Endothelial cell of umbilical vein (primary cell): ENCODE measurements at regions not wholly inside any gene's neighbourhood (a gene's known extent, or its start where the extent isn't known, plus 50 kb on each side); places are given as distances from the start of the nearest gene placed in this dataset.

ENCODE experiments used
- BruUV-seq: library from RNA; stranded (reverse); fragments of 400-500 nt; replicated peaks from 2 replicates; lab custom pipeline; 2021; lab: Mats Ljungman, UMichigan
- CTCF ChIA-PET: fragments of 300-600, 350-600 bp; sonication (Branson Sonifier 250); formaldehyde crosslinking; loops from one replicate; lab custom pipeline; 2021; ENCODE audit warnings: antibody characterized with exemption, inconsistent platforms; lab: Charles Lee
- POLR2A ChIA-PET: fragments of 300-600, 350-600 bp; sonication (Branson Sonifier 250); formaldehyde crosslinking; loops from one replicate; lab custom pipeline; 2021; ENCODE audit warnings: antibody characterized with exemption, inconsistent platforms; lab: Charles Lee
- DNase-seq: peaks from one replicate; pipeline ENCODE4 v3.0.0-alpha.2; 2011; ENCODE audit warnings: low read depth, low spot score
- FAIRE-seq: peaks from 2 replicates; lab custom pipeline; 2011; peaks lifted over from hg19 to GRCh38; lab: Jason Lieb, UNC
- H2AFZ ChIP-seq: 2 replicates; pipeline ENCODE4 v1.6.0; 2012; ENCODE audit warnings: low read depth, low read length, control low read depth, inconsistent platforms
- H3K27ac ChIP-seq: 2 replicates; pipeline ENCODE4 v1.5.1; 2011; ENCODE audit warnings: low read depth, mild to moderate bottlenecking, control low read depth, low read length, moderate library complexity; ENCODE audit not compliant: insufficient read depth
- H3K27me3 ChIP-seq, 2 experiments: 2 replicates each; pipeline versions ENCODE4 v1.6.0 to v1.6.1; 2011; ENCODE audit warnings: low read length in 2 of 2, mixed read lengths in 1 of 2; ENCODE audit not compliant: control insufficient read depth in 2 of 2, insufficient read depth in 2 of 2
- H3K36me3 ChIP-seq, 2 experiments: 2 replicates in 1 of 2; 3 replicates in 1 of 2; pipeline ENCODE4 v1.5.1; 2011; ENCODE audit warnings: low read length in 2 of 2, mild to moderate bottlenecking in 1 of 2, moderate library complexity in 1 of 2; ENCODE audit not compliant: control insufficient read depth in 2 of 2, insufficient read depth in 2 of 2; ENCODE audit errors: extremely low read depth in 1 of 2
- H3K4me1 ChIP-seq: 3 replicates; pipeline ENCODE4 v1.5.1; 2011; ENCODE audit warnings: mild to moderate bottlenecking, low read length; ENCODE audit not compliant: control insufficient read depth, insufficient read depth; ENCODE audit errors: extremely low read depth
- H3K4me2 ChIP-seq: 2 replicates; pipeline ENCODE4 v1.6.1; 2011; ENCODE audit warnings: low read length, control low read depth, mixed read lengths; ENCODE audit not compliant: insufficient read depth
- H3K4me3 ChIP-seq, 3 experiments: fragments of 200-600 bp in 1 of 3; sonication (generic), shearing (Covaris generic) in 1 of 3; replicated peaks in 1 of 3; 2 replicates each; pipeline ENCODE4 v1.5.1; 2011 to 2016; ENCODE audit warnings: control low read depth in 3 of 3, low read length in 3 of 3, mild to moderate bottlenecking in 2 of 3, inconsistent platforms in 1 of 3, low read depth in 1 of 3, moderate library complexity in 1 of 3; ENCODE audit not compliant: insufficient read depth in 1 of 3
- H3K79me2 ChIP-seq: 2 replicates; pipeline ENCODE4 v1.6.0; 2012; ENCODE audit warnings: low read length, inconsistent platforms; ENCODE audit not compliant: control insufficient read depth, insufficient read depth
- H3K9ac ChIP-seq: replicated peaks from 2 replicates; pipeline ENCODE3; 2011; ENCODE audit warnings: low read length, control low read depth; ENCODE audit not compliant: insufficient read depth; ENCODE audit errors: extremely low read depth
- H3K9me1 ChIP-seq: replicated peaks from 3 replicates; pipeline ENCODE4 v1.6.0; 2011; ENCODE audit warnings: mild to moderate bottlenecking, low read length; ENCODE audit not compliant: control insufficient read depth, insufficient read depth; ENCODE audit errors: extremely low read depth
- H3K9me3 ChIP-seq: replicated peaks from 2 replicates; pipeline ENCODE4 v1.5.1; 2012; ENCODE audit warnings: low read length, inconsistent platforms; ENCODE audit not compliant: control insufficient read depth, insufficient read depth
- H4K20me1 ChIP-seq: replicated peaks from 2 replicates; pipeline ENCODE3; 2011; ENCODE audit warnings: mild to moderate bottlenecking, low read length; ENCODE audit not compliant: control insufficient read depth, insufficient read depth; ENCODE audit errors: extremely low read depth
- CTCF ChIP-seq, 2 donors: IDR thresholded peaks; 1 replicate in 1 of 2; 2 replicates in 1 of 2; pipeline ENCODE4 v1.5.1; 2011; ENCODE audit warnings: low read length in 2 of 2, mild to moderate bottlenecking in 2 of 2, moderate library complexity in 2 of 2, control low read depth in 1 of 2, inconsistent platforms in 1 of 2, low read depth in 1 of 2; ENCODE audit not compliant: insufficient read depth in 1 of 2; ENCODE audit errors: extremely low read depth in 1 of 2
- EZH2 ChIP-seq: IDR thresholded peaks from 2 replicates; pipeline ENCODE4 v1.6.1; 2012; ENCODE audit warnings: borderline replicate concordance, low read depth, mild to moderate bottlenecking, moderate library complexity, low read length, inconsistent platforms; ENCODE audit not compliant: severe bottlenecking
- FOS ChIP-seq: IDR thresholded peaks from 2 replicates; pipeline ENCODE4 v1.6.1; 2011; ENCODE audit warnings: mild to moderate bottlenecking, low read length, moderate library complexity, borderline replicate concordance; ENCODE audit not compliant: insufficient read depth
- GATA2 ChIP-seq: IDR thresholded peaks from 2 replicates; pipeline ENCODE4 v1.7.0; 2011; ENCODE audit warnings: low read depth, mild to moderate bottlenecking, moderate library complexity, mixed read lengths, low read length; ENCODE audit not compliant: insufficient read length, insufficient read depth
- JUN ChIP-seq: IDR thresholded peaks from 2 replicates; pipeline ENCODE4 v1.6.1; 2011; ENCODE audit warnings: borderline replicate concordance, low read depth; ENCODE audit not compliant: insufficient read length, insufficient read depth
- MAX ChIP-seq: IDR thresholded peaks from 2 replicates; pipeline ENCODE4 v1.6.1; 2011; ENCODE audit not compliant: insufficient read depth, insufficient read length
- MYC ChIP-seq: IDR thresholded peaks from one replicate; pipeline ENCODE4 v1.6.1; 2011; ENCODE audit warnings: mild to moderate bottlenecking, low read depth, low read length
- POLR2A ChIP-seq: IDR thresholded peaks from 2 replicates; pipeline ENCODE4 v1.6.1; 2012; ENCODE audit warnings: low read depth, mild to moderate bottlenecking, control low read depth, low read length
- POLR2AphosphoS5 ChIP-seq: IDR thresholded peaks from 2 replicates; pipeline ENCODE4 v1.6.1; 2012; ENCODE audit warnings: low read depth, mild to moderate bottlenecking, control low read depth, low read length, moderate library complexity; ENCODE audit not compliant: insufficient read depth
- dilution Hi-C: fragments of 300-500 bp; cut with MboI; formaldehyde crosslinking; loops from one replicate; pipeline ENCODE4 v1.15.0; 2019; ENCODE audit warnings: low sequenced_read_pairs; ENCODE audit not compliant: extremely low pct_ligation_motif_present
- intact Hi-C: fragments of 100-400 bp; cut with micrococcal nuclease; formaldehyde crosslinking; loops from one replicate; pipeline ENCODE4 v1.10.0; 2022

GRCh38 chr22:49719046-49719445 lies 108.6 kb downstream of the BRD1 start:
- CTCF ChIA-PET = no interaction called here

More at GRCh38 chr22:49719046-49719445, 108.6 kb downstream of the BRD1 start:
- Histone ChIP-seq H3K79me2 (no peaks in the 10 kb centered on the region), H3K36me3 (no peaks in the 10 kb centered on the region), H3K4me3 (no peak overlapping the region), H3K4me1 (peaks cover 2% of the 10 kb centered on the region), H3K9ac (no peak overlapping the region), H3K9me3 (no peaks in the 10 kb centered on the region), H3K9me1 (no peaks in the 10 kb centered on the region), H3K4me2 (no peak overlapping the region), H3K27ac (no peak overlapping the region), H4K20me1 (no peaks in the 10 kb centered on the region), H3K27me3 (peaks cover 0 to under 1% of the 10 kb centered on the region in 2 experiments), H2AFZ (no peak overlapping the region)
- BruUV-seq = no TSS peak
- DNase-seq (no peak), FAIRE-seq (no peak)
- intact Hi-C loops (no loop called here), dilution Hi-C loops (no loop called here)
- POLR2A ChIA-PET = no interaction called here
- TF ChIP-seq CTCF (IDR thresholded peaks at IDR 0.05; ENCODE audit: extremely low read depth in 1 of 2, insufficient read depth in 1 of 2, low read depth in 1 of 2, low read length in 2 of 2) (no peak), POLR2AphosphoS5 (no peak), JUN (no peak), POLR2A (no peak), MYC (no peak), GATA2 (no peak), MAX (no peak), EZH2 (no peak), FOS (no peak)
